ENCODE measurements at regions not wholly inside any gene's neighbourhood (a gene's known extent, or its start where the extent isn't known, plus 50 kb on each side); places are given as distances from the start of the nearest gene placed in this dataset.

- Histone ChIP-seq H3K4me3 (replicated peaks; ENCODE audit: low read depth, low read length) (no peak overlapping the region), H3K27me3 (replicated peaks; ENCODE audit: control insufficient read depth, insufficient read depth, low read length) (no peaks in the 10 kb centered on the region), H3K36me3 (ENCODE audit: control insufficient read depth, insufficient read depth, low read length) (no peaks in the 10 kb centered on the region)
- TF ChIP-seq CTCF (IDR thresholded peaks at IDR 0.05; ENCODE audit: insufficient read depth, low read length, poor library complexity, severe bottlenecking) = no peak
- no peak for DNase-seq (ENCODE audit: extremely low read depth, insufficient read length)
Measured at GRCh38 chr5:165913059-165913458, 2378.4 kb upstream of the WWC1 start.

DNA sequence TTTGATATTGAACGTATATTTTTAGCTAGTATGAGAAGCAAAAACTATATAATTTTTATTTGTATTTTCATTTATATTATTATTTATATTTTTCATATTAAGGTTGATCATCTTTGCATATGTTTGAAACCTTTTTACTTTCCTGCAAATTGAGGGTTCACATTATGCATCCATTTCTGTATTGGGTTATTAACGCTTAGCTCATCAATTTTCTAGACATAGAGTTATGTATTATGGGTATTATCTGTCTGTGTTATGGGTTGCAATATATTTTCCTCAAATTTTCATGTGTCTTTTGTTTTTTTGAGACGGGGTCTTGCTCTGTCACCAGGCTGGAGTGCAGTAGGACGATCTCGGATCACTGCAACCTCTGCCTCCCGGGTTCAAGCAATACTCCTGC lies 2377.0 kb upstream of the WWC1 start:
- no peak for DNase-seq (ENCODE audit: extremely low read depth, insufficient read length)

GRCh38 chr5:165919196-165919595 lies 2372.2 kb upstream of the WWC1 start:
- TF ChIP-seq CTCF (IDR thresholded peaks at IDR 0.05; ENCODE audit: insufficient read depth, low read length, poor library complexity, severe bottlenecking) = no peak

More for the DNA sequence above, 2377.0 kb upstream of the WWC1 start:
- no peak for TF ChIP-seq CTCF (IDR thresholded peaks at IDR 0.05; ENCODE audit: insufficient read depth, low read length, poor library complexity, severe bottlenecking)
- H3K4me3 ChIP-seq (replicated peaks; ENCODE audit: low read depth, low read length) = no peak overlapping the region
- no peaks in the 10 kb centered on the region for H3K27me3 ChIP-seq (replicated peaks; ENCODE audit: control insufficient read depth, insufficient read depth, low read length)
- H3K36me3 ChIP-seq (ENCODE audit: control insufficient read depth, insufficient read depth, low read length) = no peaks in the 10 kb centered on the region

GRCh38 chr5:165920655-165921054 lies 2370.8 kb upstream of the WWC1 start:
- H3K4me3 ChIP-seq (replicated peaks; ENCODE audit: low read depth, low read length) = no peak overlapping the region
- DNase-seq (ENCODE audit: extremely low read depth, insufficient read length) = no peak
- no peaks in the 10 kb centered on the region for H3K27me3 ChIP-seq (replicated peaks; ENCODE audit: control insufficient read depth, insufficient read depth, low read length)
- no peak for TF ChIP-seq CTCF (IDR thresholded peaks at IDR 0.05; ENCODE audit: insufficient read depth, low read length, poor library complexity, severe bottlenecking)
- H3K36me3 ChIP-seq (ENCODE audit: control insufficient read depth, insufficient read depth, low read length) = no peaks in the 10 kb centered on the region

More at GRCh38 chr5:165919196-165919595, 2372.2 kb upstream of the WWC1 start:
- DNase-seq (ENCODE audit: extremely low read depth, insufficient read length) = no peak
- Histone ChIP-seq H3K36me3 (ENCODE audit: control insufficient read depth, insufficient read depth, low read length) (no peaks in the 10 kb centered on the region), H3K4me3 (replicated peaks; ENCODE audit: low read depth, low read length) (no peak overlapping the region), H3K27me3 (replicated peaks; ENCODE audit: control insufficient read depth, insufficient read depth, low read length) (no peaks in the 10 kb centered on the region)

DNA sequence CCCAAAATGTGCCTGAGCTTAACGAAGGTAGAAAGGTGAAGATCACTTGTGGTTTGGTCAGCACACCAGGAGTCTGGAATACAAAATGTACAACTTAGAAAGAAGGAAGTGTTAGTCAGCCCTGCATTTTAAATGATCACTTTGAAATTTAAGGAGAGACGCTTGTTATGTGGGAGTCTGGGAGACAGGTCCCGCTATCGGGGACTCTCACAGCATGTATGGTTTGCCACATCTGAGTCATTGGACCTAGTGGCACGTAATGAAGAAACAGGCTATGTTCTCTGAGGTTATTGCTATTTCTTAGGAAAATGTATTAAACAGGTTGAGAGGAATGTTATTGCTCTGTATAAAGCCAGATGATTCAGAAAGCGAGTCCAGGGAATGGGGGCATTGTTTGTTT lies 2362.5 kb upstream of the WWC1 start:
- Histone ChIP-seq H3K27me3 (replicated peaks; ENCODE audit: control insufficient read depth, insufficient read depth, low read length) (no peaks in the 10 kb centered on the region), H3K4me3 (replicated peaks; ENCODE audit: low read depth, low read length) (no peak overlapping the region), H3K36me3 (ENCODE audit: control insufficient read depth, insufficient read depth, low read length) (no peaks in the 10 kb centered on the region)
- DNase-seq (ENCODE audit: extremely low read depth, insufficient read length) = no peak
- no peak for TF ChIP-seq CTCF (IDR thresholded peaks at IDR 0.05; ENCODE audit: insufficient read depth, low read length, poor library complexity, severe bottlenecking)

DNA sequence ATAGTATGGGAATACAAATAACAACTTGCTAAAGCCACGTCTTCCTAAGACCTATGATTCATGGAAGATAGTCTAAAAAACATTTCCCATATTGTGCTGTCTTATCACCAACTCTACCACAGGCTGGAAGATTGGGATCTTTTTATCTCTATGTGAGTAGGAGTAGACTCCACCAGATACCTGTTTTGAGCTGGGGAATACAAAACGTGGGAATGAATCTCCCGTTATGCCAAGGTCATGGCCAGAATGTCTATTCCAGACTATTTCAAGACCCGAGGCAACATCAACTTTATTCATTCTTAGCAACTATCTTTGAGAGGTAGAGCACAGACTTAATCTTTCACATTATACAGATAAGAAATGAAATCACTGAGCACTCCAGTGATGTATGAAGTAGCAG lies 2350.9 kb upstream of the WWC1 start:
- H3K4me3 ChIP-seq (replicated peaks; ENCODE audit: low read depth, low read length) = no peak overlapping the region
- no peak for DNase-seq (ENCODE audit: extremely low read depth, insufficient read length)
- TF ChIP-seq CTCF (IDR thresholded peaks at IDR 0.05; ENCODE audit: insufficient read depth, low read length, poor library complexity, severe bottlenecking) = no peak
- no peaks in the 10 kb centered on the region for H3K36me3 ChIP-seq (ENCODE audit: control insufficient read depth, insufficient read depth, low read length)
- no peaks in the 10 kb centered on the region for H3K27me3 ChIP-seq (replicated peaks; ENCODE audit: control insufficient read depth, insufficient read depth, low read length)
